VCaP (cell line): ENCODE measurements at regions not wholly inside any gene's neighbourhood (a gene's known extent, or its start where the extent isn't known, plus 50 kb on each side); places are given as distances from the start of the nearest gene placed in this dataset.

Experiments used
- H3K27ac ChIP-seq: fragments of 450-650 bp; 2 replicates; pipeline ENCODE4 v1.5.1; 2017
- TF ChIP-seq, protein P1 (sequence below): fragments of 450-650 bp; conservative IDR thresholded peaks from 2 replicates; pipeline ENCODE4 v1.5.1; 2017; ENCODE audit warnings: mild to moderate bottlenecking, moderate library complexity

DNA sequence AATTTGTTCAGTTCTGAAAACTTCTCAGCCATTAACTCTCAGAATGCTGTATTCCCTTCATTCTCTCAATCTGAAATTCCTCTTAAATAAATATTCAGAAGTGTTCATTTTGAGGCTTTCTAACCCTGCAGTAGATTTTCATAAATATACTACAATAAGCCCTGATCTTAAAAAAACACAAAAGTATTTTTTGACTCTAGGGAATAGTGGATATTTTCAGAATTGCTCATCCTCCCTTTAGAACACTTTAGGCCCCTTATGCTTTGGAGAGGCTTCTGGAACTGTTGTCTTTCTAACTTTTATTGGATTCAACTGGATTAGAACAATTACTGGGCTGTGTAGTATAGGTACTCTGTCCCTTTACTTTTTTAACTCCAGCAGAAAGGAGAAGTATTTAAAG is 1662.6 kb upstream of the MIR17HG start:
- TF ChIP-seq, protein P1, sequence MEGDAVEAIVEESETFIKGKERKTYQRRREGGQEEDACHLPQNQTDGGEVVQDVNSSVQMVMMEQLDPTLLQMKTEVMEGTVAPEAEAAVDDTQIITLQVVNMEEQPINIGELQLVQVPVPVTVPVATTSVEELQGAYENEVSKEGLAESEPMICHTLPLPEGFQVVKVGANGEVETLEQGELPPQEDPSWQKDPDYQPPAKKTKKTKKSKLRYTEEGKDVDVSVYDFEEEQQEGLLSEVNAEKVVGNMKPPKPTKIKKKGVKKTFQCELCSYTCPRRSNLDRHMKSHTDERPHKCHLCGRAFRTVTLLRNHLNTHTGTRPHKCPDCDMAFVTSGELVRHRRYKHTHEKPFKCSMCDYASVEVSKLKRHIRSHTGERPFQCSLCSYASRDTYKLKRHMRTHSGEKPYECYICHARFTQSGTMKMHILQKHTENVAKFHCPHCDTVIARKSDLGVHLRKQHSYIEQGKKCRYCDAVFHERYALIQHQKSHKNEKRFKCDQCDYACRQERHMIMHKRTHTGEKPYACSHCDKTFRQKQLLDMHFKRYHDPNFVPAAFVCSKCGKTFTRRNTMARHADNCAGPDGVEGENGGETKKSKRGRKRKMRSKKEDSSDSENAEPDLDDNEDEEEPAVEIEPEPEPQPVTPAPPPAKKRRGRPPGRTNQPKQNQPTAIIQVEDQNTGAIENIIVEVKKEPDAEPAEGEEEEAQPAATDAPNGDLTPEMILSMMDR, result no peak

DNA sequence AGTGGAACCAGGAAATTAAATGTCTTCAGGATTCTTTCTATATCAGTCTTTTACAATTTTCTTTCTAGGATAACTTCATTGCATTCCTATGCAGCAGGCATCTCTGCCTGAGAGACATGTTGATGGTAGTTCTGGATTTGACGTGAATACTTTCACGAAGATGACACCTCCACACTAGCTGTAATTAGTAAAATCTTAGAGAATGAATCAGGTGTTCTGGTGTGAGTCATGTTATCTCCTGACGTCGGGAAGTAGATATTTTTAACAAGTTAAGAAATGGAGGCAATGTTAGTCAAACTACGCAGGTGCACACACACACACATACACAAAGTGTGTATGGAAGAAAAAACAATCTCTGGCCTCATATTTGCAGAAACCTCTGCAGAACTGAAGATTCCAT is 1661.3 kb upstream of the MIR17HG start:
- H3K27ac ChIP-seq, result no peak overlapping the region
- TF ChIP-seq, protein P1, result no peak

More for the DNA sequence above, 1662.6 kb upstream of the MIR17HG start:
- H3K27ac ChIP-seq, result no peak overlapping the region

DNA sequence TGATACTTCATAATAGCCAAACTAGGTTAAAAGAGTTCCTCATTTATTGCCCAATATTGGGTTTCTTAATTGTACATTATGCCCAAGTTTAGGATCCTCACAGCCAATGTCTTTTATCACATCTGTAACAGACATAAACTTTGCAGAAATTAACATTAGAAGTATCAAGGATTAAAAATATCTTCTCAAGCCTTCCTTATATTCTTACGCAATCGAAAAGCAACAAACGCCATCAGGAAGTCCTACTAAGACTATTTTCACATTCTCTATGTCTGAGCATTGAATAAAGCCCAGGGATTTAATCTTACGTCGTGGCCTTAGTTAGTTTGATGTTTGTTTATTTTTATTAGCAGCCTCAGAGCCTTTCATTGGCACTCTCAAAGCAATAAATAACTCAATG is 1660.4 kb upstream of the MIR17HG start:
- TF ChIP-seq, protein P1, result no peak
- no peak overlapping the region for H3K27ac ChIP-seq

DNA sequence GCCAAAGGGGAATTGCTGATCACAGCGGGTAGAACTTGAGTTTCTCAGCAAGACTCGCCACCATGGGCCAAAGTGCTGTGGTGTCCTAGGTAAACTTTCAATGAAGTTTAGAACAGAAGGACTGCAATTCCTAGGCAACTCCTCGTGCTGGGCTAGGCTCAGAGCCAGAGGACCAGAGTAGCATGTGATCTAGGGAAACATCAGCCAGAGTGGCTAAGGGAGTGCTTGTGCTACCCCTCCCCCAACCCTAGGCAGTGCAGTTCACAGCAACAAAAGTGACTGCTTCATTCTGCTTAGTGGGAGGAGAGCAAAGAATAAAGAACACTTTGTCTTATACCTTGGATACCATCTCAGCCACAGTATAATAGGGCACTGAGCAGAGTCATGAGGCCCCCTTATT is 1658.6 kb upstream of the MIR17HG start:
- TF ChIP-seq, protein P1, result no peak
- H3K27ac ChIP-seq, result no peak overlapping the region

DNA sequence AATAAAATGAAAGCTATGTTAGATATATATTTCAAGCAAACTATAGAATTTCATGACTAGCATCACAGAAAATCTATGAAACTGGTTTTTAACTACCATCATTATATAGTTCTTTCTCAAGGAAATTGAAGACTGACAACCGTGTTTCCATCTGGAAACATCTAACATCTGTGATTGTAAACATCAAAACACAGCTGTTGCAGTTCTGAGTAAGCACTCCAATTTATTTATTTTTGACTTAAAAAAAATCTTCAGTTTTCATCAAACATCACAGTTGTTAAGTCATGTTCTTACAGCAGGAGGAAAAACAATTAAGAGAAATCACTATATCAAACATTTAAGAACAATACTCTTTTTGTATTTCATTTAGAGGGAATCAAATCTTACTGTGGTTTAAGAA is 1653.0 kb upstream of the MIR17HG start:
- no peak overlapping the region for H3K27ac ChIP-seq
- TF ChIP-seq, protein P1, result no peak

DNA sequence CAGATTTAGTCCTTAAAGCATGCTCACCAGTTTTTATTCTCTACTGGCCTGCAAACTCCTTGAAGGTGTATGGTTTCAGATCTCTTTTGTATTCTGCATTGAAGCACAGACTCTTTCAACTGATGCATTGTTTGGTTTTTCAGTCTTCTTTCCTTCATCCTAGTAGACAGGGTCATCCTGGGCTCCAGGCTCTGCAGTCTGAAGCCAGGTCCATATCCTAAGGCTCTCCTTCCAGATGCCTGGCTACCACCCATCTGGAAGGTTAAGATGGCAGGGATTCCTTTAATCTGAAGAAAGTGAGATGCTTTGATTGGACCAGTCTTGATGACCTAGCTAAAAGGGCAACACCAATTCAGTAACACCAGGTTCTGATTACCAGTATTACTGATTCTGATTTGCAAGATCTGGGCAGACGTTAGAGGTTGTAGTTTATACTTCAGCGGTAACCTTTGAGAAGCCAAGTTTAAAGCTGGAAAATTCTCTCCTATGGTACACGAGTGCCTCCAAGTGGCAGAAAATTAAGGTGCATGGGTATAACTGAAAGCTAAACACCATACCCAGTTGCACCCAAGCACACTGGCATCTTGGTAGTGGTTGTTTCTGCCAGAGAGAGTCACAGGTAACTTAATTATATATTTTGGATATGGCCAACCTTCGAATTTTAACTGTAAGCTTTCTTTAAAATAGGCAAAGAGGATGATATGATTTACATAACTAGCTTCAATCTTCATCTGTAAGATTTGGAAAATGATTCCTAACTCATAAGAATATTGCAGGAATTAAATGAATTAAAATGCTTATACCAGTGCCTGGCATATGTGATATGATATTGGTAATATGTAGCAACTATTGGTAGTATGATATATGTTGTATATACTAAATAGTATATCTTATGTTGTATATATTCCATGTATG is 1651.9 kb upstream of the MIR17HG start:
- TF ChIP-seq, protein P1, result peak; percentile 85
- no peak overlapping the region for H3K27ac ChIP-seq

DNA sequence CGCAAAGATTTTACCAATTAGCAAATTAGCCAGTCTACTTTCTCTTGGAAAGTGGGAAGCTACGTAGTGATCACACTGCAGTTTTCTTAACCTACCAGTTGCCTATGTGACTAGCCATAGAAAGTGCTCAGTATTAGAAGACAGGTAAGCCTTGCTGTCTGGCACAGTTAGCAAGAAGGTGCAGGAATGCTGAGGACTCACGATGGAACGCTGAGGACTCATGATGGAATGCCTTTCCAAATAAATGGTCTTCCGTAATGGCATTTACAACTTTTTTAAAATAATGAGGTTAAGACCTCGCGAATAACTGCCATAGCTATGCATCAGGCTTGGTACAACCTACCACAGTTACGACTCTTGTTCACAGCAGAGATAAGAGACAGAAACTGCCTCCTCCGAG is 1645.6 kb upstream of the MIR17HG start:
- no peak overlapping the region for H3K27ac ChIP-seq
- TF ChIP-seq, protein P1, result no peak
